Peyer's patch (tissue), 4 donors: ENCODE measurements at regions not wholly inside any gene's neighbourhood (a gene's known extent, or its start where the extent isn't known, plus 50 kb on each side); places are given as distances from the start of the nearest gene placed in this dataset.

ENCODE experiments used
- DNase-seq, 3 donors: peaks; one replicate each; pipeline ENCODE4 v3.0.0-alpha.2; 2017 to 2019
- H3K27ac ChIP-seq, 4 donors: fragments of 200-600 bp; sonication (generic); one replicate each; pipeline ENCODE4 v1.5.1; 2016 to 2019
- H3K27me3 ChIP-seq, 2 donors: fragments of 200-600 bp; sonication (generic); one replicate each; pipeline ENCODE4 v1.5.1; 2019
- H3K36me3 ChIP-seq, 3 donors: fragments of 200-600 bp; sonication (generic); one replicate each; pipeline ENCODE4 v1.5.1; 2016 to 2019
- H3K4me1 ChIP-seq, 4 donors: fragments of 200-600 bp; sonication (generic); one replicate each; pipeline ENCODE4 v1.5.1; 2016 to 2019
- H3K4me3 ChIP-seq, 4 donors: fragments of 200-600 bp; sonication (generic); 1 replicate in 3 of 4; 2 replicates in 1 of 4; pipeline ENCODE4 v1.5.1; 2016 to 2019; ENCODE audit warnings: mild to moderate bottlenecking in 1 of 4
- H3K9me3 ChIP-seq, 4 donors: fragments of 200-600 bp; sonication (generic); one replicate each; pipeline ENCODE4 v1.5.1; 2016 to 2019; ENCODE audit warnings: mild to moderate bottlenecking in 1 of 4
- CTCF ChIP-seq, 6 experiments: fragments of 450-650 bp in 4 of 6; fragments of 200-600 bp in 2 of 6; sonication (generic) in 1 of 6; IDR thresholded peaks; one replicate each; pipeline ENCODE4 v1.5.1; 2017 to 2019; ENCODE audit warnings: antibody characterized with exemption in 6 of 6, mild to moderate bottlenecking in 3 of 6, moderate library complexity in 1 of 6
- POLR2A ChIP-seq, 2 donors: fragments of 450-650 bp; IDR thresholded peaks; one replicate each; pipeline ENCODE4 v1.5.1; 2017; ENCODE audit warnings: antibody characterized with exemption in 2 of 2, mild to moderate bottlenecking in 2 of 2, moderate library complexity in 2 of 2

- Histone ChIP-seq H3K36me3 (no peaks in the 10 kb centered on the region), H3K4me1 (no peaks in the 10 kb centered on the region), H3K9me3 (no peaks in the 10 kb centered on the region), H3K27ac (no peak overlapping the region), H3K27me3 (no peaks in the 10 kb centered on the region), H3K4me3 (no peak overlapping the region)
- TF ChIP-seq POLR2A (IDR thresholded peaks at IDR 0.05) (no peak), CTCF (IDR thresholded peaks at IDR 0.05) (no peak)
- no peak for DNase-seq
Measured at GRCh38 chr19:28859811-28860210, 353.1 kb downstream of the UQCRFS1 start.

- Histone ChIP-seq H3K4me1 (no peaks in the 10 kb centered on the region), H3K36me3 (no peaks in the 10 kb centered on the region), H3K27me3 (no peaks in the 10 kb centered on the region), H3K27ac (no peak overlapping the region), H3K4me3 (no peak overlapping the region), H3K9me3 (no peaks in the 10 kb centered on the region)
- TF ChIP-seq CTCF (IDR thresholded peaks at IDR 0.05) (no peak), POLR2A (IDR thresholded peaks at IDR 0.05) (no peak)
- no peak for DNase-seq
Measured at GRCh38 chr19:28858933-28859332, 354.0 kb downstream of the UQCRFS1 start.

GRCh38 chr19:28857967-28858366 lies 355.0 kb downstream of the UQCRFS1 start:
- Histone ChIP-seq H3K27ac (no peak overlapping the region), H3K4me3 (no peak overlapping the region), H3K27me3 (no peaks in the 10 kb centered on the region), H3K9me3 (no peaks in the 10 kb centered on the region), H3K4me1 (no peaks in the 10 kb centered on the region), H3K36me3 (no peaks in the 10 kb centered on the region)
- no peak for DNase-seq
- TF ChIP-seq CTCF (IDR thresholded peaks at IDR 0.05) (no peak), POLR2A (IDR thresholded peaks at IDR 0.05) (no peak)

- DNase-seq: no peak
- H3K27ac ChIP-seq: no peak overlapping the region
- no peaks in the 10 kb centered on the region for H3K27me3 ChIP-seq
- H3K36me3 ChIP-seq: no peaks in the 10 kb centered on the region
- no peaks in the 10 kb centered on the region for H3K9me3 ChIP-seq
- TF ChIP-seq CTCF (IDR thresholded peaks at IDR 0.05): no peak
- TF ChIP-seq POLR2A (IDR thresholded peaks at IDR 0.05): no peak
- no peaks in the 10 kb centered on the region for H3K4me1 ChIP-seq
- no peak overlapping the region for H3K4me3 ChIP-seq
Measured at GRCh38 chr19:28855216-28855615, 357.7 kb downstream of the UQCRFS1 start.

- no peaks in the 10 kb centered on the region for H3K9me3 ChIP-seq
- H3K4me1 ChIP-seq: no peaks in the 10 kb centered on the region
- DNase-seq: no peak
- no peak overlapping the region for H3K27ac ChIP-seq
- no peaks in the 10 kb centered on the region for H3K27me3 ChIP-seq
- H3K4me3 ChIP-seq: no peak overlapping the region
- no peaks in the 10 kb centered on the region for H3K36me3 ChIP-seq
- TF ChIP-seq CTCF (IDR thresholded peaks at IDR 0.05) (no peak), POLR2A (IDR thresholded peaks at IDR 0.05) (no peak)
Measured at GRCh38 chr19:28847468-28847867, 365.5 kb downstream of the UQCRFS1 start.

GRCh38 chr19:28846094-28846812 lies 366.7 kb downstream of the UQCRFS1 start:
- H3K36me3 ChIP-seq: no peaks in the 10 kb centered on the region
- no peak for TF ChIP-seq CTCF (IDR thresholded peaks at IDR 0.05)
- no peak for TF ChIP-seq POLR2A (IDR thresholded peaks at IDR 0.05)

More at GRCh38 chr19:28846094-28846812, 366.7 kb downstream of the UQCRFS1 start:
- Histone ChIP-seq H3K27ac (no peak overlapping the region), H3K4me1 (no peaks in the 10 kb centered on the region), H3K27me3 (no peaks in the 10 kb centered on the region), H3K9me3 (no peaks in the 10 kb centered on the region), H3K4me3 (no peak overlapping the region)
- no peak for DNase-seq
